GM19043 (cell line): ENCODE measurements at regions not wholly inside any gene's neighbourhood (a gene's known extent, or its start where the extent isn't known, plus 50 kb on each side); places are given as distances from the start of the nearest gene placed in this dataset.

Experiments
- ATAC-seq: cut with Tn5 transposase; IDR thresholded peaks from one replicate; pipeline ENCODE4 v1.9.1; 2021; ENCODE audit warnings: low read depth; ENCODE audit not compliant: unreplicated experiment

DNA sequence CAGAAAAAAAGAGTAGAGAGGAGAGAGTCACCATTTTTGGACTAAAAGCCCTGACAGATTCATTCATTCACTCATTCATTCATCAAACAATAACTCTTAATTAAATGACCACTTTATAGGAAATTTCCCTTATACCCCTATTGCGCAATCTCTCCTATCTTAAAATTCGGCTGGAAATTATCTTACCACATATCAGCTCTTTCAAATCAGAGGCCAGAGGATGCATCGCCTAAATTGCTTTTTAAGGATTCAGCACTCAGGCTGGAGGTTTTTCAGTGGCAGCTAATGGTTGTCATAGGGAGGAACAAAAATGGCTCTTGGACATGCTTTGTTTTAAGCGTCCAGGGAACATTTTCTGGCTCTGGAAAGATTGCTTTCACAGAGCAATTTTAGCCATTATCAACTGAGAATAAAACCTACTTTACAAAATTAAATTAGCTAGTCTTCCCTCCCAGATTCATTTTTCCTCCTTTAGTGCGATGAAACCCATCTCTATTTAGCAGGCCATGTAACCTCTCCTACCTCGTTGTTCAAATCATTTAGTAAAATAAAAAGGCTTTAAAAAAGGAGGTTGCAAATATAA, 115.2 kb downstream of the OLFM4 start:
- ATAC-seq = no peak

GRCh38 chr13:53144826-53145225, 116.2 kb downstream of the OLFM4 start:
- no peak for ATAC-seq

DNA sequence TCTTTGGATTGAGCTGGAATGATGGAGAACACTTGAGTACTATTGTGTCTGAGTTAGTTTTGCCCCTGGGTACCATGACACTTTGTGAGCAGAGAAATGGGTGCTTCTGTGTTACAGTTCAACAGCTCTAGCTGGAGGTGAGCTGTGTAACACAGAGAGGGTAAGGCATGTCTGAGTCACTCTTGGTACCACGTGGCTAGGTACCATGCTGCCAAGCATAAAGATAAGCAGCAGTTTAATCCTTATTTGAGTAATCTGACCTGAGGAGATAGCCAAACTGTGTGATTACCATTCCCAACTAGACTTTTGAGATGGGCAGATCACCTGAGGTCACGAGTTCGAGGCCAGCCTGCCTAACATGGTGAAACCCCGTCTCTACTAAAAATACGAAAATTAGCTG, 122.0 kb downstream of the OLFM4 start:
- no peak for ATAC-seq

DNA sequence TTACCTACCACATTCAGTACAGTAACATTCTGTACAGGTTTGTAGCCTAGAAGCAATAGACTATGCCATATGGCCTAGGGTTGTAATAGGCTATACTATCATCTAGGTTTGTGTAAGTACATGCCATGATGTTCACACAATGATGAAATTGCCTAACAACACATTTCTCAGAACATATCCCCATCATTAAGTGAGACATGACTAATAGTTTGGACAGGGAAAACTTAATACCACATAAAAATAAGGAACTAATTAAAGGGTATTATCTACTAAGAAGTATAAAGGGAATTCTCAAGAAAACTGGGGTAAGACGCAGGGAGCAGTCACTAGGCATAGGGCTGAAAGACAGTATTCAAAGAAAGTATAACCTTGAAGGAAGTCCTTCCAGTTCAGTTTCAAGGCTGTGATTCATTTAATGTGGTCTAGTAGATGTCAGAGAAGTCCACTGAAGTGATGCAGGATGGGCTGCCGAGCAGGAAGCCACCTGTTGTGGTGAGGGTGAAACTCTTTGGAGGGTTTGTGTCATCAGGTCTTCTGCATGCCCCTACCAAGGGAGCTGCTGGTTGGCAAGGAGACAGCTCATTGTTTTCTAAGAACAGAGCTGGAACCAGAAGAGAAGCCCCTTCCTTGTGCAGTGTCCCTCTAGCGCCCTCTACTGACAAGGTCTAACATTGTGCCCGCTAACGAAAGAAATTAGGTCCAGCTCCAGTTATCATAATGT, 122.9 kb downstream of the OLFM4 start:
- ATAC-seq = peak; percentile 97

DNA sequence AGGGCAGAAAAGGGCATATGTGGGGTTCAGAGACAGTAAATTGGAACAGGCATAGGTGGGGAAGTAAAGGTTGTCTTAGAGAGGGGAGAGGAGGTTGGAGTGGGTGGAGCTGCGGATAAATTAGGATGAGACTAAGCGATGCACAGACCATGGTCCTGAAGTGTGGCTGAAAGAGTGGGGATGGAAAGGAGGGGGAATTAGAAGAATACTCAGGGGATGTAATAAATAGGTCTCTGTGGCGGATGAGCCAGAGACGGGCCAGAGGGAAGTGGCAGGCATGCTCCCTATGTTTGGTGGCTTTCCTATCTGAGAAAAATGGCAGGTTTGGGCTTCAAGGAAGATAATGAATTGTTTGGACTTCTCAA, 123.4 kb downstream of the OLFM4 start:
- no peak for ATAC-seq

- no peak for ATAC-seq
These were observed 129.6 kb downstream of the OLFM4 start for GRCh38 chr13:53158201-53158600.

DNA sequence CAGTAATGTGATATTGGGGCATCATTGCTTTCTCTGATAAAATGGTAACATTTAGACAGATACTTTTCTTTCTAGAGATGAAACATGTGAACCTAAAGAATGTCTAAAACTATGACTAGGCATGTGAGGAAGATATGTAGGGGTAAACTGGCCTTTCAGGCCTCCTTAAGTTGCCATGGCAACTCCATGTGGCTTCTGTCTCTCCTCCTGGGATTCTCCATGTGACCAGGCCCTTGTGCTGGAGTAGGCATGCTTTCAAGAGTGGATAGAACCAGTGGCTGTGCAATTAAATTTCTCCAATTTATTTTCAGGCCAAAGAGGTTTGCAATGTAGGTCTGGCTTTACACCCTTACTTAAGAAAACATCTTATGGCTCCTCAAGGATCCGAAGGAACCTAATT, 130.8 kb downstream of the OLFM4 start:
- no peak for ATAC-seq

GRCh38 chr13:53160211-53160610, 131.6 kb downstream of the OLFM4 start:
- ATAC-seq = no peak

- ATAC-seq = no peak
These were observed 132.6 kb downstream of the OLFM4 start for GRCh38 chr13:53161251-53161650.

GRCh38 chr13:53165261-53165660, 136.6 kb downstream of the OLFM4 start:
- ATAC-seq = no peak

DNA sequence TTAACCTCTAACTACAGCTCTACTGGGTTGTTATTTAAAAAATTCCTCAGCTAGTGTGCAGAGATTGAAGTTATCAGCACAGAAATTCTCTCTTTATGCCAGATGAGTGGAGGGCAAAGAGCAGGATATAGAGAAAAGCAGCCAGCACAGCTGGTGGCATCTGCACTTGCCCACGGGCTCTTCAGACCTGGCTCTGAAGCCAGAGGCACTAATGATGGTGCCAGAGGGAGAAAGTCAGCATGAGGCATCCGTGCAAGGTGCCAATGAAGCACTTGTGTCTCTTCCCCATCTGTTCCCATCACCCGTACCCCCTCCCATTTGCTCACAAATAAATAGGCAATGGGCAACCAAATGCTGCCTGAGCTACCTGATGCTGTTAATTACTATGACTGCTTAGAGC, 138.9 kb downstream of the OLFM4 start:
- no peak for ATAC-seq

DNA sequence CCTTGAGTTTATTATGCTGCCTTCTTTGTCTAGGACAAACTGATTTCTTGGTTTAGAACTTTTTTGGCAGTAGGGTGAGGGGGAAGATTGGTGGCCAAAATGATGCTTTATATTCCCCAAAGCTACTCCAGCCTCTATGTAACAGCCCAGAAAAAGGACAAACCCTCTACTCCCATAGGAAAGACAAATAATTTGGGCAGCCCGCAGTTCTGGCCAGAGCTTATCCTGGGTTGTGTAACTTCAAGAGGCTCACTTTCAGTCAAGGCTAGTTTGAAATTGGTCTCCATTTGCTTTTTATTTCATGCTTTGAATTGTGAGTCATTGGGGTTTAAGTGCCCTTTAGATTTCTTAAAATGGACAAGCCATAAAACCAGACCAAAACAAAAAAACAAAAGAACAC, 142.3 kb downstream of the OLFM4 start:
- no peak for ATAC-seq

DNA sequence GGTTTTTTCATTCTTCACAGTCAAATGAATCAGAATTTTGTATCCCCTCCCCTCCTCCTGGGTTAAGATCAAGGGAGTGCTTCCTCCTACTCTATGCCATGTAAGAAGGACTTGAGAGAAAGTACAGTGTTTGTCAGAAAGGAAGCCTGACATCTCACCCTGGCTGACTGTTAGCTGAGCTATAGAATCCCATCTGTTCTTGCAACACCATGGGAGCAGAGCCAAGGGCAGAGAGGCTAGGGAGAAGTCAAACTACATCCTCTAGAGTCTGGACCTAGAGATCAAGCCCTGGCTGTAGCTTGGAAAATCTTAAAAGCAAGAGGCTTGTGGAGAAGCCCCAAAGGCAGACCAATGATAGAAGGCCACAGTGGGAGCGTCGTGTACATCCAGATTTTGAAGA, 145.9 kb downstream of the OLFM4 start:
- ATAC-seq = no peak

- ATAC-seq = no peak
These were observed 152.1 kb downstream of the OLFM4 start for GRCh38 chr13:53180684-53181083.

DNA sequence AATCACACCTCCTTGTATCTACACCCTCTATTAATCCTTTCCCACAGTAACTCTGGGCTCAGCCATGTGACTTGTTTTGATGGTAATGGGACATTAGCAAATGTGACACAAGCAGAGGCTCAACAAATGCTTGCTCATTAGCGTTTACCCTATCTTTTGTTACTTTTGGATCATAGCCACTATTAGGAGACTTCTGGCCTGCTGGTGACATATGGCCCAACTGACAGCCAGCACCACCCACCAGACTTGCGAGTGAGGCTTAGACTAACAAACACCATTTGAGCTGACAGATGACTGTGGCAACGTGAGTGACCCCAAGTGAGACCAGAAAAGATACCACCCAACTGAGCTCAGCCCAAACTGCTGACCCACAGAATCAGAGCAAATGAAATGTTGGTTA, 154.1 kb downstream of the OLFM4 start:
- ATAC-seq = no peak

- ATAC-seq = no peak
These were observed 159.5 kb downstream of the OLFM4 start for GRCh38 chr13:53188120-53188519.

- ATAC-seq = no peak
These were observed 160.5 kb downstream of the OLFM4 start for GRCh38 chr13:53189162-53189561.

DNA sequence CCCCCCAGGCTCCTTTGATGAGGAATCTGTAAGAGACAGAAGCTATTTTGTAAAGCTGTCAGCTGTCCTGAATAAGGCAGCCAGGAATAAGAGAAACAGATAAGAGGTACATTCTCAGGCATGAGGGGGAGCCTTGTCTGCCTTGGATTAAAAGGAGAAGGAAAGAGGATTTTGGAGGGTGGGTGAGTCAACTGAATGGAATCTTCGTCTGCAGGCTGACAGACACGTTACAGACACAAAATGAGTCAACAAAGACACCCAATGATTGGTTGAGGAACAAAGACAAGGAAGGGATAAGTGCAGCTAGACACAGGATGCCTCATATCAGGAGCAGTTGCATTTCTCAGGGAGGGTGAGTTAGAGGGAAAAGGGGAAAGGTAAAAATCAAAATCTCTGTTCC, 162.5 kb downstream of the OLFM4 start:
- ATAC-seq = no peak

- ATAC-seq = no peak
These were observed 168.8 kb downstream of the OLFM4 start for GRCh38 chr13:53197424-53197823.

GRCh38 chr13:53198017-53198416, 169.4 kb downstream of the OLFM4 start:
- ATAC-seq = no peak

GRCh38 chr13:53198736-53199135, 170.1 kb downstream of the OLFM4 start:
- no peak for ATAC-seq

- no peak for ATAC-seq
These were observed 171.5 kb downstream of the OLFM4 start for GRCh38 chr13:53200075-53200474.
